ENCODE measurements at regions not wholly inside any gene's neighbourhood (a gene's known extent, or its start where the extent isn't known, plus 50 kb on each side); places are given as distances from the start of the nearest gene placed in this dataset.

DNA sequence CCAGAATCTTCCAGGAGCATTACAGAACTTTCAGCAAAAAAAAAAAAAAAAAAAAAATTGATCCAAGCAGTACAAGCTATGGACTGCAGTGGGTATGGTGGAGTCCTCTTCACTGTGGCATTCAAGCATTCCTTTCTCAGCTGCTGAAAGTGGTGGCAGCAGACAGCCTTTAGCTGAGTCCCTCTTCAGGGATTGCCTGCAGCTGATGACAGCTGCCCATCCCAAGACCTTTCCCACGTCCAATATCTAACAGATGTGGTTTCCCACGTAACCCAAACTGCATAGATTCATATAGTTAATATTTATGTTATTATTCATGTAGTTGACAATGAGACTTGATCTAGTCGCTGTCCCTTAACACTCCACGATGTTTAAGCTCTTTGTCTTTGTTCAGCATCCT, 475.9 kb downstream of the TLE1 start:
- H3K4me1 ChIP-seq: no peaks in the 10 kb centered on the region
- H3K9me3 ChIP-seq: no peaks in the 10 kb centered on the region
- H3K27ac ChIP-seq: no peak overlapping the region
- no peak for DNase-seq
- WGBS, 2 donors: 24 to 43% methylated on average over 4 of the region's 4 CpGs
- H3K4me3 ChIP-seq: no peak overlapping the region
- intact Hi-C loops (cut with DNase I): no loop called here
- no peak for ATAC-seq
- no peaks in the 10 kb centered on the region for H3K36me3 ChIP-seq
- TF ChIP-seq CTCF (IDR thresholded peaks at IDR 0.05): no peak
- no peaks in the 10 kb centered on the region for H3K27me3 ChIP-seq
- FAIRE-seq: no peak

GRCh38 chr9:81211741-81212140, 477.6 kb downstream of the TLE1 start:
- Histone ChIP-seq H3K4me1 (no peaks in the 10 kb centered on the region), H3K27ac (no peak overlapping the region), H3K4me3 (no peak overlapping the region), H3K27me3 (no peaks in the 10 kb centered on the region), H3K36me3 (no peaks in the 10 kb centered on the region), H3K9me3 (no peaks in the 10 kb centered on the region)
- FAIRE-seq: no peak
- WGBS, 2 donors: 79 to 93% methylated on average over 3 of the region's 3 CpGs
- ATAC-seq: no peak
- no peak for TF ChIP-seq CTCF (IDR thresholded peaks at IDR 0.05)
- no peak for DNase-seq
- intact Hi-C loops (cut with DNase I): no loop called here

DNA sequence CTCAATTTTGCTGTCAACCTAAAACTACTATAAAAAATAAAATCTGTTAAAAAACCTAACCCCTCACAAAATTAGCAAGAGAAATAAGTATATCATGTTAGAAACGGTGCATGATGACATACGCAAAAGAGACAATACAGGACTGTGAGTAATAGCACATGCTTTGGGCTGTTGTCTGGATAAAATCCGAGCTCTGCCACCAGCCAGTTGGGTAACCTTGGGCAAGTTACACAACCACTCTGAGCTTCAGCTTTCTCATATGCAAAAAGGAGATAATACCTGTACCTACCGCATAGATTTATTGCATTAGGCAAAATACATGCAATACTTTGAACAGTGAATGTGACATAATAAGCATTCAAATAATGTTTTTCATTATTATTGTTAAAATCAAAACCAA, 481.7 kb downstream of the TLE1 start:
- no peak for FAIRE-seq
- TF ChIP-seq CTCF (IDR thresholded peaks at IDR 0.05): no peak
- DNase-seq: no peak
- no peaks in the 10 kb centered on the region for H3K9me3 ChIP-seq
- no peak overlapping the region for H3K4me3 ChIP-seq
- ATAC-seq: no peak
- no peak overlapping the region for H3K27ac ChIP-seq
- no peaks in the 10 kb centered on the region for H3K4me1 ChIP-seq
- H3K36me3 ChIP-seq: no peaks in the 10 kb centered on the region
- no peaks in the 10 kb centered on the region for H3K27me3 ChIP-seq
- WGBS, 2 donors: 69 to 75% methylated on average over 4 of the region's 4 CpGs
- intact Hi-C loops (cut with DNase I): no loop called here

- intact Hi-C loops (cut with DNase I): no loop called here
- 85 to 91% methylated on average over 6 of the region's 6 CpGs for WGBS, 2 donors
Measured at GRCh38 chr9:81202292-81202691, 487.1 kb downstream of the TLE1 start.

GRCh38 chr9:81195206-81195605, 494.1 kb downstream of the TLE1 start:
- H3K36me3 ChIP-seq: no peaks in the 10 kb centered on the region
- ATAC-seq: no peak
- DNase-seq: no peak
- 60 to 75% methylated on average over 4 of the region's 4 CpGs for WGBS, 2 donors
- no peak overlapping the region for H3K4me3 ChIP-seq
- H3K27me3 ChIP-seq: no peaks in the 10 kb centered on the region
- intact Hi-C loops (cut with DNase I): no loop called here
- FAIRE-seq: no peak
- no peaks in the 10 kb centered on the region for H3K9me3 ChIP-seq
- TF ChIP-seq CTCF (IDR thresholded peaks at IDR 0.05): no peak
- no peak overlapping the region for H3K27ac ChIP-seq
- no peaks in the 10 kb centered on the region for H3K4me1 ChIP-seq

More at GRCh38 chr9:81202292-81202691, 487.1 kb downstream of the TLE1 start:
- no peak for ATAC-seq
- FAIRE-seq: no peak
- H3K4me3 ChIP-seq: no peak overlapping the region
- no peak overlapping the region for H3K27ac ChIP-seq
- H3K36me3 ChIP-seq: no peaks in the 10 kb centered on the region
- no peak for DNase-seq
- H3K9me3 ChIP-seq: no peaks in the 10 kb centered on the region
- no peak for TF ChIP-seq CTCF (IDR thresholded peaks at IDR 0.05)
- H3K27me3 ChIP-seq: no peaks in the 10 kb centered on the region
- no peaks in the 10 kb centered on the region for H3K4me1 ChIP-seq

Data from pancreas (tissue), 10 donors.